CD4-positive, alpha-beta T cell treated with Interleukin-17A for 4 hours (primary cell): ENCODE measurements at regions not wholly inside any gene's neighbourhood (a gene's known extent, or its start where the extent isn't known, plus 50 kb on each side); places are given as distances from the start of the nearest gene placed in this dataset.

Experiments used
- DNase-seq: peaks from one replicate; pipeline ENCODE4 v3.0.0-alpha.2; 2020; ENCODE audit warnings: mixed read lengths

GRCh38 chr10:123562811-123563580, 103.2 kb upstream of the GPR26 start:
- no peak for DNase-seq

DNA sequence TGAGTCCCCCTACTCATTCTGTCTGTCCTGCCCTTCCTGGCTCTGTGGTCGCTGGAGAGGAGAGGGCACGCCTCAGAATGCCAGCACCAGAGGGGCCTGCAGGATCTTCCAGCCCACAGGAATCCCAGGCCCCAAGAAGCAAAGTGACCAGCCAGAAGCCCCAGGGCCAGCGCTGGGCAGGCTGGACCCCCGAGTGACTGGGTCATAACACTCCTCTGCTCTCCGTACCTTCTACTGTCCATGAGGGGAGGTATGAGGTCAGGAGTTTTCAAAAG, 102.6 kb upstream of the GPR26 start:
- DNase-seq: no peak

GRCh38 chr10:123563994-123564393, 102.2 kb upstream of the GPR26 start:
- DNase-seq: no peak

DNA sequence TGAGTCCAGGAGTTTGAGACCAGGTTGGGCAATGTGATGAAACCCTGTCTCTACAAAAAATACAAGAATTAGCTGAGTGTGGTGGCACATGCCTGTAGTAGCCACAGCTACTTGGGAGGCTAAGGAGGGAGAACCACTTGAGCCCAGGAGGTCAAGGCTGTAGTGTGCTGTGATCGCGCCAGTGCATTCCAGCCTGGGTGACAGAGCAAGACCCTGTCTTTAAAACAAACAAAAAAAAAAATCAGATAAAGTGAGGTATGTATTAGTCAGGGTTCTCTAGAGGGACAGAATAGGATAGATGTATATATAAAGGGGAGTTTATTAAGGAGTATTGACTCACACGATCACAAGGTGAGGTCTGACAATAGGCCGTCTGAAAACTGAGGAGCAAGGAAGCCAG, 101.5 kb upstream of the GPR26 start:
- no peak for DNase-seq

DNA sequence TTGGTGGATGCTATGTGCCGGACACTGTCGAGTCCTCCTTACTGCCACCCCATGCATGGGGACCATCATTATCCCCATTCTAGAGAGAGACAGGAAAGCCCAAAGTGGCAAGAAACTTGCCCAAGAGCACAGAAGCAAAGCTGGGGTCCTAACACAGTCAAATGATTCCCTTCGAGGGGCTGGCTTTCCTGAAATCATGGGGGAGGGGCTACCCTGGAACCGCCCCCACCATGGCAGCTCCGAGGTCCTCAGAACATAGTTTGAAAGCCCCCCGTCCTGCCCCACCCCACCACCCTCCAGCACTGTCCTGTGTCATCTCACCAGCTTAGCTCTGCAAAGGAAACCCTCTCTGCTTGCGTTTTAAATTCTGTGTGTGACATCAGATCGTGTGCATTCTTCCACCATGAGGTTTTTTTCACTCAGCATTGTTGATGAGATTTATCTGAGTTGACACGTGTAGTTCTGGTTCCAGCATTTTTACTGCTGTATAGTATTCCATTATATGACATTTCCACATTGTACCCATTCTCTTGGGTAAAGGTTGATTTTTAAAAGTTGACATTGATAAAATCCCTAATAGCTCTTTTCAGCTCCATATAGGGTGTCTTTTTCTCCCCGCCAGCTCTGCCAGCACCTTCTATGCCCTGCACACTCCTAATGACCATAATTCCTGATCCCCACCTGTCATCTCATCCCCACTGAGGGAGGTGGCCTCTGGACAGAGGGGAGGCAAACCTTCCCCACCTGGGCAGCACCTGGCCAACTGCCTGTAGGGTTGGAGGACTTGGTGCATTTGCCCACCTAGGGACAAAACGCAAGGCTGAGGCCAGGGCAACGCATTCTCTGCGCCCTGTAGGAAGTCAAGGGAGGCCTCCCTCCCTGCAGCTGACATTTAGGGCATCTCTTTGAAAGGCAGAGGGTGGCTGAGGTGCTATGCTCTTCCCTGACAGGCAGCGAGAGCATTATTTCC, 100.2 kb upstream of the GPR26 start:
- no peak for DNase-seq

- DNase-seq: no peak
Observed at GRCh38 chr10:123567984-123568739, 98.0 kb upstream of the GPR26 start.

- no peak for DNase-seq
Observed at GRCh38 chr10:123568751-123569150, 97.4 kb upstream of the GPR26 start.

GRCh38 chr10:123569436-123570035, 96.6 kb upstream of the GPR26 start:
- DNase-seq: no peak

DNA sequence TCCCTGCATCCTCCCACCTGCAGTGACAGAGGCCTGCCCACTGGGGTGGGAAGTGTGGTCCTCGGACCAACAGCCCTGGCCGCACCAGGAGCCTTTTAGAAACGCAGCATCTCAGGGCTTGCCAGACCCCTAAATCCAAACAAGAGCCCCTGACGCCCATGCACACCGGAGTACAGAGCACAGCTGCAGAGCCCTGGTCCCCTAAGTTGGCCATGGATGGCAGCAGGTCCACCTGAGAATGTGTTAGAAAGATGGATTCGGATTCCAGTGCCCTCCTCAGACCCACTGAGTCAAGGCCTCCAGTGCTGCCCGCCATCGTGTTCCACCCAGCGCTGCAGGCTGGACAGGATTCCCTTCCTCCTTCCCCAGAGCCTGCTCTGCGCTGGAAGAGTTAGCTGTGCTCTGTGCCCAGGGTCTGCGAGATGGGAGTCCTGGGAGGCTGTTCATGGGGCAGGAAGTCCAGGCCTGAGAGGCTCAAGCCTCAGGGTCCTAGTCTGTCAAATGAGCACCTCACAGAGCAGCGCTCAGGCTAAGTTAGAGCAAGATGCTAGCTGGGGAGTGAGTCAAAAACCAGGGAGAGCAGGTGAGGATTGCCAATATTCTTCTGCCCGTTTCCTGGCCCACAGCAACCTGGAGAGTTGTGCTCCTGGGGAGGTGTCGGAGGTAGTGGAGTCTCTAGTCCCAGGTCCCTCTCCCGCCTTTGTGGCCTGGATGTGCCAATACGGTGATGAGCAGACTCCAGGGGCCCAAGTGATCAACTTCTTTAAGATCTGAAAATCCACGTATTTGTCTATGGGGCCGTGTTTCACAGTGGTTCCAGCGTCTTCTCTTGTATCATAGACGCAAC, 95.9 kb upstream of the GPR26 start:
- no peak for DNase-seq

DNA sequence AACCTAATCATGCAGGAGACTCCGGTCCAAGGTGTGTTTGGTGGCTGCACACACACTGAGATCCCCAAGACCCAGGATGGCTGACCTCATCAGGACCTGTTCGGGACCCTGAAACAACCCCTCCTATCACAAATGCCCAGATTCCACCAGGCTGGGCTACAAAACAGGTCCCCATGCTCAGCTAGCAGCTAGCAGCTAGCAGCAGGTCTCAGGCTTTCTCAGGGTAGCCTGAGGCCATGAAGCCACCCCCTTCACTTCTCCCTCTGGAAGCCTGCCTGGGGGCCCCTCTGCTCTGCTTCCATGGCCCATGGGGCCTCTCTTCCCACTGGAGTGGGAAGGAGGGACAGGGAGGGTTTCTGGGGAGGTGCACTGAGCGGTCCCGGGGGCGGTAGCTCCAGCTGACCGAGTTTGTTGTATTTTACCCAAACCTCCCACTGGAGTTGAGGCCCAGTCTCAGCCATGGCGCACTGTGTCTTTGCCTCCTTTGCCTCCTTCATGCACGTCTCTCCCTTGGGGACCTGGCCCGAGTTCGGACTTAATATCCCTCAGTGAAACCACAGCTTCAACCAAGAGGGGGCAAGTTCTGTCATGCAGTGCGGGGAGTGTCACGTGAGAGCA, 95.1 kb upstream of the GPR26 start:
- DNase-seq: no peak

DNA sequence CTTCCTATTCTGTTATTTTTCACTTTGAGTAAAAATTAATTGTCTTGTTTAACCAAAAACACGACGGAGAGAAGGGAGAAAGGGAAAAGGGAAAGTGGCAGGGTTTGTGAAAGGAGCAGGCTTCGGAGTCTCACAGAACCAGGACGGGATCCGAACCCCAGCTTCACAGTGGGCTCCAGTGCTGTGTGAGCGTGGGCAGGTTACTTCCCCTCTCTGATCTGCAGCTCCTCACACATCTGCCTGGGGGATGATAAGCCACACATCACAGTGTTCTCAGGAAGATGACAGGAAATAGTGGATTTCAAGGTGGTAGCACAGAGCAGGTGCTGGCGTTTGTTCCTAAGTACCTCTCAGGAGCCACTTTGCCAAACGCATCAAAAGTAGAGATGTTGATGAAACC, 94.2 kb upstream of the GPR26 start:
- DNase-seq: no peak

DNA sequence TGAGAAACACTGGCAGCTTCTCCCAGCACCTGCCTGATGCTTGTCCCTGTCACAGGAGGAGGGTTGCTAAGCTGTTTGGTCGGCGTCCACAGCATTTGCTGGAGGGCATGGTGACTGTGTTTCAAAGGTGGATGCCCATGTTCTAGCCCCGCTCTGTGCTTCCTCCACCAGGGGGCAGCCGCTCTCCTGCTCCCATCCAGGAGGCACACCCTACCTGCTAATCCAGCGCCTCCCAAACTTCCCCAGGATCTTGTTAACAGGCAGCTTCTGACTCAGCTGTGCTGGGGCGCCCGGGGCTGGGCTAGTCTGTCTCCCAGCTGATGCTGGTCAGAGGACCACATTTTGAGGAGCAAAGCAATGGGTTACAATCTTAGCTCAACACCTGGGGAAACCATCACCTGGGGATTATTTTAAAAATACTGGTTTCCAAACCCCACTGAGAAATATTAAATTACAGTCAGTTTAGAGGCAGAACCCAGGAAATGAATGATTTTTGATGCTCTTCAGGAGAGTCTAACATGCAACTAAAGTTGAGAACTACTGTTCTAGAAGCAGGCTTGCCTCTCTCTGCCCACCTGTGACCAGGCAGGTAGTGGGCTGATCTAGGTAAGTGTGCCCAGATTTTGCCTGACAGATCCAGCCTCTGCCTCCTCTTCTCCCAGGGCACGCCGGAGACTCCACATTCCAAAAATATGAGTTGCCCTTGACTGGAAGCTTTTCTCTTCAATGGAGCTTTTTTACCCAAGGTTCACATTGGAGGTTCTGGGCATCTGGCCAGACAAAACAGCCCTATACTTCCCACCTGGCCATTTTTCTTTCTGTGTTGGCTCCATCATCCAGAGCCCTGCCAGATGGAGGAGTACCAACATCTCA, 92.7 kb upstream of the GPR26 start:
- peak; percentile 46 for DNase-seq

- DNase-seq: no peak
Observed at GRCh38 chr10:123574109-123574698, 92.0 kb upstream of the GPR26 start.

DNA sequence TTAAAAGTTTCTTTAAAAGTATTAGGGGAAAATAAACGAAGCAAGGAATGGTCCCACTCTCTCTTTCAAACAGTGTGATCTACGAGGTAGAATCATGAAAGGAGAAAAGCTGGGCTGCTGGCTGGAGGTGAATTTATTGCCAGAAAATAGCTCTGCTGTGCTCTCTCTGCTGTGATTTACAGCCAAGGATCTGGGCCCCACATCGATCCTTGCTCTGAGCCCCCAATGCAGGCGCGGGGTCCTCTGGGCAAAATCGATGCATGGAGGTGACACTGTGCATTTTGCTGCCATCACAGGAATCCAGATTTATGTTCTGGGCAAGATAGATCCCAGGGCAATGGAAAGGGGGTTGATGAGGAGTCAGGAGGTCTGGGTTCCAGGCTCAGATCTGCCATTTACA, 91.0 kb upstream of the GPR26 start:
- no peak for DNase-seq

DNA sequence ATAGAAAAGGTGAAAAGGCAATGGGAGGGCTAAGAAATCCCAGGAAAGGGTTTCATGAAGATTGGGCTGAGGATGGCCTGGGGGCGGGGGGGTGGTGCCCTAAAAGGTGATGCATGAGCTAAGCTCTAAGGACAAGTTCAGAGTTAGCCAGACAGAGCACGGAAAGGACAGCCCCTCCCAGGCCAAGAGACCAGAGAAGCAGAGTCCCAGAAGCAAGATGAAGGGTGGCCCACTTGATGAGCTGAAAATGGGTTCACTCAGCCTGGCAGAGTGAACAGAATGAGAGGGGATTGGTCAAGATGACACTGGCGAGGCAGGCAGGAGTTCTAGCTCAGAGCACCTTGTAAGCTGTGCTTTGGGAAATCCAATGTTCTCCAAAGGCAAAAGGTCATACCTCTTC, 89.4 kb upstream of the GPR26 start:
- DNase-seq: no peak

- DNase-seq: no peak
Observed at GRCh38 chr10:123577921-123578461, 88.2 kb upstream of the GPR26 start.

- no peak for DNase-seq
Observed at GRCh38 chr10:123578721-123579120, 87.4 kb upstream of the GPR26 start.

GRCh38 chr10:123579675-123580074, 86.5 kb upstream of the GPR26 start:
- DNase-seq: no peak

DNA sequence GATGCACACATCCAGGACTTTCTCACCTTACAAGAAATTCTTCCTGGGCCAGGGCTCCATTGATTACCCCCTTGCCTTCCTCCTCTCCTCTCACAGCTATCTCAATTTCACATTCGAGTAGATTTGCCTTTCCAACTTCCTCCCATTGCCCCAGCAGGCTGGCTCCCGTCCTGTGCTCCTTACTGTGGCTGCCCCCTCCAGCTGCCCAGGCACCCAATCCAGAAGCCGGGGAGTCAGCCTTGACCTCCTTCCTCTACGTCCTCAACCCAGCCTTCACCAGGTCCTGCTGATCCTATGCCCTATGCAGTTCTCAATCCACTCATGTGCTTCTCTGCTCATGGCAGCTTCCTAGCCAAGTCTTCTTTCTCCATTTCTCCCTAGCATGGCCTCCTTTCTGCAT, 85.7 kb upstream of the GPR26 start:
- no peak for DNase-seq

GRCh38 chr10:123581656-123582055, 84.5 kb upstream of the GPR26 start:
- DNase-seq: no peak
